Large intestine (tissue), 3 donors: ENCODE measurements at regions not wholly inside any gene's neighbourhood (a gene's known extent, or its start where the extent isn't known, plus 50 kb on each side); places are given as distances from the start of the nearest gene placed in this dataset.

ENCODE experiments used
- DNase-seq, 2 donors: peaks; one replicate each; pipeline versions ENCODE4 v3.0.0 to v3.0.0-alpha.2; 2013
- H3K27ac ChIP-seq: one replicate; pipeline ENCODE4 v1.5.1; 2013; ENCODE audit warnings: low read length
- H3K27me3 ChIP-seq: 2 replicates; pipeline ENCODE4 v1.6.1; 2013; ENCODE audit warnings: low read length; ENCODE audit not compliant: control insufficient read depth, insufficient read depth
- H3K36me3 ChIP-seq: 2 replicates; pipeline ENCODE4 v1.6.1; 2013; ENCODE audit warnings: low read length; ENCODE audit not compliant: control insufficient read depth, insufficient read depth
- H3K4me1 ChIP-seq: one replicate; pipeline ENCODE4 v1.6.1; 2013; ENCODE audit warnings: low read length; ENCODE audit not compliant: control insufficient read depth, insufficient read depth
- H3K4me3 ChIP-seq: one replicate; pipeline ENCODE4 v1.5.1; 2013; ENCODE audit warnings: low read length
- H3K9me3 ChIP-seq: one replicate; pipeline ENCODE4 v1.6.1; 2013; ENCODE audit warnings: mild to moderate bottlenecking, low read depth, low read length, moderate library complexity; ENCODE audit not compliant: control insufficient read depth
- WGBS: methylation state at CpG from one replicate; pipeline ENCODE4 v1.1.5; 2013; ENCODE audit warnings: low lambda C conversion rate; ENCODE audit not compliant: insufficient coverage; 5-methylcytosine and 5-hydroxymethylcytosine counted together

DNA sequence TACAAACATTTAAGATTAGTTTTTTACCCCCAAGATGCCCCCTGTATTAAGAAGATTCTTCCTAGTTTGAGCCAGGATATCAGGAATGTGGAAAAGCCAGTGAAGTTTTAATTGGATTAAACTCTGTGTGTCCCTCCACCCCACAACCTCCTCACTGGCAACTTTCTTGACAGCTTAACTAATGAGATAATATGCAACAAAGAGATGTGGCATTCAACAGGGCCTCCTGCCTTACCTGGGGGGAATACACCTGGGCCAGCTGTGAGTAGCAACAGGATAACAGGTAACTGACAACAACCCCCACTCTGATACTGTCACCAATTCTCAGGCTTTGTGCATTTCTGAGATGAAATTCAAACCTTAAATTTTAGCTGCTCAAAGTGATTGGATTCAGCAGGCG is 512.3 kb downstream of the TFAP2B start:
- no peaks in the 10 kb centered on the region for H3K36me3 ChIP-seq
- H3K27ac ChIP-seq: no peak overlapping the region
- no peaks in the 10 kb centered on the region for H3K4me1 ChIP-seq
- DNase-seq: no peak
- H3K4me3 ChIP-seq: no peak overlapping the region
- 100% methylated on average over 1 of the region's 1 CpG for WGBS
- H3K9me3 ChIP-seq: no peaks in the 10 kb centered on the region
- no peaks in the 10 kb centered on the region for H3K27me3 ChIP-seq

DNA sequence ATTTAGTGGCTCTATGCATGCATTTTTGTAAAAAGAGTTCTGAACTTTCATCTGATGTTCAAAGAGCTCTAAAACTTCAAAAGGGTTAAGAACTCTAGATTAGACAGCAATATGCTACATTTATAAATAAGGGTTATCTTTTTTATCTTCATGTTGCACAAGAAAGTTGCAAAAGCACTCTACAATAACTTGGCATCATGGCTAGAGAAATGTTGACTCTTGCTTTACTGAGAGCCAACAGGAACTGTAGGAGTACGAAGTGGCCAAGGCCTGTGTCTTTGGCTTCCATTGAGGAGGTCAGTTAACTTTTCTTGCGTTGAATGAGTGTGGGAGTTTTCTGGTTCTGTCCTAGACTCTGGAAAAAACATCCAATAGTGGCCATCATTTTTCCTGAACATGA is 516.9 kb downstream of the TFAP2B start:
- DNase-seq: no peak
- no peak overlapping the region for H3K27ac ChIP-seq
- H3K27me3 ChIP-seq: no peaks in the 10 kb centered on the region
- no peaks in the 10 kb centered on the region for H3K9me3 ChIP-seq
- no peaks in the 10 kb centered on the region for H3K4me1 ChIP-seq
- H3K36me3 ChIP-seq: no peaks in the 10 kb centered on the region
- 100% methylated on average over 1 of the region's 2 CpGs for WGBS
- H3K4me3 ChIP-seq: no peak overlapping the region

- no peak overlapping the region for H3K27ac ChIP-seq
- H3K9me3 ChIP-seq: no peaks in the 10 kb centered on the region
- DNase-seq: no peak
- H3K4me3 ChIP-seq: no peak overlapping the region
- 25% methylated on average over 2 of the region's 4 CpGs for WGBS
- H3K27me3 ChIP-seq: no peaks in the 10 kb centered on the region
- no peaks in the 10 kb centered on the region for H3K4me1 ChIP-seq
- H3K36me3 ChIP-seq: no peaks in the 10 kb centered on the region
Observed at GRCh38 chr6:51336185-51336584, 517.5 kb downstream of the TFAP2B start.

DNA sequence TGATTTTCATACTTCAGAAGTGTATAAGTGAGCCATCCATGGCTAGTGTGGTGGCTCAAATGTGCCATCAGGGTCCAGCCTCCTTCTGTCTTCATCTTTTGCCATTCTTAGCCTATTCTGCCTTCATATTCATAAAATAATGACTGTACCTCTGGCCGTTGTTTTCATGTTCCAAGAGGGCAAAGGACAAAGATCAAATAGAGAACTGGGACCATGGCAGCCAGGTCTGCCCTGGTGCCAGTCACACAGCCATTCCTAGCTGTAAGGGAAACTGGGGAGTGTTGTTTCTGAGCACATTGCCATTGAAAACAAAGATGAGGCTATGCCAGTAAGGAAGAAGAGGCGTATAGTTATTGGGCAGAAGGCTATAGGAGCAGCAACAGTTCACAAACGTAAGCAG is 518.6 kb downstream of the TFAP2B start:
- Histone ChIP-seq H3K4me3 (no peak overlapping the region), H3K27ac (no peak overlapping the region), H3K9me3 (no peaks in the 10 kb centered on the region), H3K4me1 (no peaks in the 10 kb centered on the region), H3K27me3 (no peaks in the 10 kb centered on the region), H3K36me3 (no peaks in the 10 kb centered on the region)
- DNase-seq: no peak
- no CpG with 5 or more reads among the region's 3 CpGs for WGBS

GRCh38 chr6:51339108-51339507 is 520.4 kb downstream of the TFAP2B start:
- no peak for DNase-seq
- Histone ChIP-seq H3K36me3 (no peaks in the 10 kb centered on the region), H3K27ac (no peak overlapping the region), H3K4me3 (no peak overlapping the region), H3K4me1 (no peaks in the 10 kb centered on the region), H3K27me3 (no peaks in the 10 kb centered on the region), H3K9me3 (no peaks in the 10 kb centered on the region)
- WGBS: 100% methylated on average over 1 of the region's 3 CpGs

- no peaks in the 10 kb centered on the region for H3K4me1 ChIP-seq
- WGBS: no CpG with 5 or more reads among the region's 5 CpGs
- no peaks in the 10 kb centered on the region for H3K9me3 ChIP-seq
- DNase-seq: no peak
- H3K36me3 ChIP-seq: no peaks in the 10 kb centered on the region
- H3K27me3 ChIP-seq: no peaks in the 10 kb centered on the region
- no peak overlapping the region for H3K4me3 ChIP-seq
- no peak overlapping the region for H3K27ac ChIP-seq
Observed at GRCh38 chr6:51339728-51340127, 521.1 kb downstream of the TFAP2B start.

DNA sequence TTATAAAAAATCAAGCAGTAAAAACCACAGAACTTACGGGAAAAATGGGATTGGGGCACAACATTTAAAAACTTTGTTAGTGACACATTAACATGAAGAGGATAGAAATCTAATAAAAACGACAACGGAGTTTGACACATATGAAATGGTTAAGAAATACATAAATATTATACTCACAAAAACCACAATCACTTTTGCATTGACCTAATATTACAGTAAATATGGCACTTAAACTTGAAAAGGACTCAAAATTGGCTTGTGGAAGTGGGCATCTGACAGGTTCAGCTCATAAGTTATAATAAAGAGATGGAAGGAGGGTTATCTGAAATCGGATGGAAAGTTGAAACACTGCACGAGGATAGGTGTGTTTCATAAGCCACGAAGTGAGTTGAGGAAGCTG is 523.7 kb downstream of the TFAP2B start:
- H3K27me3 ChIP-seq: no peaks in the 10 kb centered on the region
- 84% methylated on average over 3 of the region's 6 CpGs for WGBS

DNA sequence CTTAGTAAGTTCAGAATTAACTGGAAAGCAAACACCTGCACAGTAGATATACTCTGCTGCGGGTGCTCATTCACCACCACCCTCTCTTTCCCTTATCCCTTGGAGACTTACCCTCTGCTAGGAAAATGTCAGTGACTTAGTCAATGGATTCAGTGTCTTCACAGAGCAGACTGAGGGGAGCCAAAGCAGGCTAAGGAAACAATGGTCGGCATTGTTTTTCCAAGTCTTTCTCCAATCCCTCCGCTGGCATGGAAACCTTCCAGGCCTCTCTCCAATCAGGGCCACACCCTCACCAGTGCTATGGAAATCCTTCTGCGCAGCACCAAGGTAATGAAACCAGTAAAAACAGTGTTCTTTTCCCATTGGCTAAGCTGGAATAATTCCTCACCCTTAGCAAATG is 531.2 kb downstream of the TFAP2B start:
- no peak for DNase-seq
- H3K27ac ChIP-seq: no peak overlapping the region
- no peaks in the 10 kb centered on the region for H3K4me1 ChIP-seq
- no peaks in the 10 kb centered on the region for H3K36me3 ChIP-seq
- WGBS: 67% methylated on average over 1 of the region's 4 CpGs
- H3K27me3 ChIP-seq: no peaks in the 10 kb centered on the region
- no peaks in the 10 kb centered on the region for H3K9me3 ChIP-seq
- H3K4me3 ChIP-seq: no peak overlapping the region

More for the DNA sequence above, 523.7 kb downstream of the TFAP2B start:
- Histone ChIP-seq H3K36me3 (no peaks in the 10 kb centered on the region), H3K4me3 (no peak overlapping the region), H3K9me3 (no peaks in the 10 kb centered on the region), H3K27ac (no peak overlapping the region), H3K4me1 (no peaks in the 10 kb centered on the region)
- DNase-seq: no peak

- Histone ChIP-seq H3K36me3 (no peaks in the 10 kb centered on the region), H3K27ac (no peak overlapping the region), H3K4me3 (no peak overlapping the region), H3K9me3 (no peaks in the 10 kb centered on the region), H3K27me3 (no peaks in the 10 kb centered on the region), H3K4me1 (no peaks in the 10 kb centered on the region)
- no peak for DNase-seq
- 100% methylated on average over 1 of the region's 2 CpGs for WGBS
Observed at GRCh38 chr6:51350308-51350904, 531.7 kb downstream of the TFAP2B start.

DNA sequence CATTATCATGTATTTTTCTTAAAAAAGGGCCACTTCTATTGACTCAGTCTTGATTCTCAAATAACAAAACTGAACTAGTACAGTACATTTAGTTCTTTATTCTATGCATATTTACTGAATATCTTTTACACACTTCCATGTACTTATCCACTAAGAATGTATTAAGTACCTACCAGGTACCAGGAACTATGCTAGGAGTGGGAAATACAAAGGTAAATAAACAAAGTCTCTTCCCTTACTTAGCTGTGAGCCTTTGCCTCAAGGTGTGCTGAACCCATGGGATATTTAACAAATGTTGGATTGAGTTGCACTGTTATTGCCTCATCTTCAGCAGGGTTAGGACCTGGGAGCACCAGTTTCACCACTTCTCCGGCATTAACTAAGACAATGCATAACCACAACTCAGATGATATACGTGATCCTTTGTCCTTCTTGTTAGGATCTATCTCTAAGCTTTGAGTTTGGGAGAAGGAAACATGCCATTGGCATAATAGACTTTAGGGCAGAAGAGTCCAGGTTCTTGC is 533.9 kb downstream of the TFAP2B start:
- Histone ChIP-seq H3K4me1 (no peaks in the 10 kb centered on the region), H3K27me3 (no peaks in the 10 kb centered on the region), H3K4me3 (no peak overlapping the region), H3K36me3 (no peaks in the 10 kb centered on the region), H3K27ac (no peak overlapping the region), H3K9me3 (no peaks in the 10 kb centered on the region)
- no CpG with 5 or more reads among the region's 2 CpGs for WGBS
- DNase-seq: no peak

DNA sequence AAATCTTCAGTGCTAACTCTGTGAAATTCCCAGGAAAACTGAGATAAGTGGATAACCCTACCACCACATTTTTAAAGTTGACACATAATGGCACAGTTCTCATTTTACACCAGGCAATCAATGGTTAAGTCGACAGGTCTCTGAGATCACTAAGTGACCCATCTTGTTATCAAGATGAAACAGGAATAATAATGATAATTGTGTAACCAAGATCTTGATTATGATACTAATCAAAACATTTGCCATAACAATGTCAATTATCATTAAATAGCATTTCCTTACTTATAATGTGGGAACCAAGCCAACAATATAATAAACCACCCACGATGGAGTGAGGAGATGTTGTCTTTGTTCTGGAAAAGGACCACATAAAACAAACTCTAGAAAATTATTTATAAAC is 541.6 kb downstream of the TFAP2B start:
- no peak overlapping the region for H3K27ac ChIP-seq
- DNase-seq: no peak
- H3K9me3 ChIP-seq: no peaks in the 10 kb centered on the region
- no peaks in the 10 kb centered on the region for H3K27me3 ChIP-seq
- H3K4me3 ChIP-seq: no peak overlapping the region
- no peaks in the 10 kb centered on the region for H3K4me1 ChIP-seq
- no peaks in the 10 kb centered on the region for H3K36me3 ChIP-seq
- WGBS: 60% methylated on average over 1 of the region's 2 CpGs
